OCI-LY3 (cell line): ENCODE measurements at regions not wholly inside any gene's neighbourhood (a gene's known extent, or its start where the extent isn't known, plus 50 kb on each side); places are given as distances from the start of the nearest gene placed in this dataset.

Experiments
- CTCF ChIP-seq: fragments of 200-600, 300-600 bp; sonication (generic); IDR thresholded peaks from 2 replicates; pipeline ENCODE4 v1.5.1; 2014; ENCODE audit warnings: antibody characterized with exemption, low read length, low read depth
- EZH2phosphoT487 ChIP-seq: fragments of 200-600 bp; shearing (Covaris generic); IDR thresholded peaks from 2 replicates; pipeline ENCODE4 v1.6.1; 2018; ENCODE audit warnings: antibody characterized with exemption, mixed run types, low read depth

DNA sequence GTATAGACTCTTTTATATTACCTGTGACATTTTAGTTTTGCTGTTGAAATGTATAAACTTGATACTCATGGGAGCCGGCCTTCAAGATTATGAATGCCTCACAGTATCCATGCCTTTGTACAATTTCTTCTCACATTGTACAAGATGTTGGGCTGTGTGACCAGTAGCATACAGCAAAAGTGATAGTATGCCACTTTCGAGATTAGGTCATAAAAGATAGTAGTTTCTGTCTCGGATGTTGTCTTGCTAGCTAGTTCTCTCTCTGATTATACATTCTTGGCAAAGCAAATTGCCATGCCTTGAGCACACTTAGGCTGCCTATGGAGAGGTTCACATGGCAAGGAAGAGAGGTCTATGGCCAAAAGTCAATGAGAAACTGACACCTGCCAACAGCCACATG lies 1309.8 kb upstream of the CDH8 start:
- no peak for TF ChIP-seq CTCF
- TF ChIP-seq EZH2phosphoT487 = no peak
